UCSD-AML1 (cell line): ENCODE measurements at regions not wholly inside any gene's neighbourhood (a gene's known extent, or its start where the extent isn't known, plus 50 kb on each side); places are given as distances from the start of the nearest gene placed in this dataset.

ENCODE experiments used
- DNase-seq: peaks from one replicate; lab custom pipeline; 2025; ENCODE audit not compliant: unreplicated experiment; lab: John Stamatoyannopoulos, UW

DNA sequence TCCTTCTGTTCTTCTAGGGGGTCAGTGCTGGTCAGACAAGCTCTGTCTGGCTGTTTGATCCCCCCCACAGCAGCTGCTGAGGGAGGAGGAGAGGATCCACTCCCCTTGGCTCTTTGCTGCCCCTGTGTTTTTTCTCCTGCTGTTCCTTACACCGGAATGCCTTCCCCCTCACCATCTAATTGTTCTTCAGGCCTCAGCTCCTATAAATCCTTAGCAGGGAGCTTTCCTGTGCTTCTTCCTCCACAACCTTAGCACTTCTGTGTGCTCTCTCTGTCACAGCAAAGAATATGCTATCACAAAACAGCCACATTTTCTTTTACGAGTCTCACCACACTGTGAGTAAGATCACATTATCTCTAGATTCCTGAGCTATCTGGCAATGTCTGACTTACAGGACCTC, 196.6 kb downstream of the OTOR start:
- DNase-seq = no peak

DNA sequence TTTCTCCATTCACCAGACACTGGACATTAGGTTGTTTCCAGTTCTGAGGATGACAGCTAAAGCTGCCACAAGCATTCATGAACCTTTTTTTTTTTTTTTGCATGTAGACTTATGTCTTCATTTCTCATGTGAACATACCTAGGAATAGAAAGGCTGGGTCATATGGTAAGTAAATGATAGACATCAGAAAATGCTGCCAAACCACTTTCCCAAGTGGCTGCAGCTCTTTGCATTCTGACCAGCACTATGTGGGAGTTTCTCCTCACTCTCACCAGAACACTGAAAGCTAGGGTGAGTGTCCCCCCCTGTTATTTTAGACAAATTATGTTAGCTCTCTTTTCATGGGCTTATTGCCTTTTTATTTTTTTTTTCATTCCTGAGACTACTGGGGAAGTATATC, 197.5 kb downstream of the OTOR start:
- no peak for DNase-seq

DNA sequence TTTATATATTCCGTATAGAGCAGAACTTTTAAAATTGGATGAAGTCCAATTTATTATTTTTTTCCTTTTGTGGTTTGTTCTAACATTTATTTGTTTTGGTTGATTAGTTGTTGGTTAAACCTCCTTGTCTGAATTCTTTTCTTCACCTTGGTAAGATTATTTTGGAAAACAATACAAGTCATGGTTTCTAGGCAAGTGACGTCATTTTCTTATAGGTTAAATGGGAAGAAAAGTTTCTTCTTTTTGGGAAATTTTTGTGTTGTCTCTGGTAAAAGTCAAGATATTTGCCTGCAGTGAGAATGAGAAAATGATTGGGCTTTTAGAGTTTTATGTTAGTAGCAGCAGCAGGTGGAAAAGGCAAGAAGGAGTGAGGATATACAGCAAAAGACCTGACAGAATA, 197.9 kb downstream of the OTOR start:
- no peak for DNase-seq

DNA sequence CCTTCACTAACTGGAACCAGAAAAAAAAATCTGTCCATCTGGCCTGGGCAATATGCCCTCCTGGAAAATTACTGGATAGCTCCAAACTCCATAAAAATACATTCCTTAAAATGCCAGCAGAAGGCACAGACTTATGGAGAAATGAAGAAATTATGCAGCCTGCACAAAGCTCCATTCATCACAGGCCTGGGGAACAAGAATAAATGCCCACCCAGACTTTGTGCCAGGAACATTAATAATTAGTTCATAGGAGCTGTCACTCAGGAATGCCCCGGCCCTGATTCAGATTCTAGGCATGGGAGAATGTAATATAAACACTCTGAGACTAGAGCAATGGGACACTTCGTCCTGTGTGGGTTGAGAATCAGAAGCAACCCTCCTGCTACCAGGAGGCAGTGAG, 199.3 kb downstream of the OTOR start:
- DNase-seq = no peak

DNA sequence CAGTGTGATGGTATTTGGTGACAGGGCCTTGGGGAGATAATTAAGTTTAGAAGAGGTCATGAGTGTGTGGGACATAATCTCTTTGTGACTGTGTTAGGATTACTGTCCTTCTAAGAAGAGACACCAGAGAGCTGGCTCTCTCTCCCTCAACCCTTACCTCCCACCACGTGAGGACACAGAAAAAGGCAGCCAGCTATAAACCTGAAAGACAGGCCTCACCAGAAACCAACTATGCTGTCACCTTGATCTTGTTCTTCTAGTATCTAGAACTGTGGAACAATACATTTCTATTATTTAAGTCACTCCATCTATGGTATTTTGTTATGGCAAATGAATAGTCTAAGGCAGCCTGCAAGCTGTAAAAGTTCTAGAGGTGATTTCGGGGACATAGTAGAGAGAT, 203.7 kb downstream of the OTOR start:
- no peak for DNase-seq

DNA sequence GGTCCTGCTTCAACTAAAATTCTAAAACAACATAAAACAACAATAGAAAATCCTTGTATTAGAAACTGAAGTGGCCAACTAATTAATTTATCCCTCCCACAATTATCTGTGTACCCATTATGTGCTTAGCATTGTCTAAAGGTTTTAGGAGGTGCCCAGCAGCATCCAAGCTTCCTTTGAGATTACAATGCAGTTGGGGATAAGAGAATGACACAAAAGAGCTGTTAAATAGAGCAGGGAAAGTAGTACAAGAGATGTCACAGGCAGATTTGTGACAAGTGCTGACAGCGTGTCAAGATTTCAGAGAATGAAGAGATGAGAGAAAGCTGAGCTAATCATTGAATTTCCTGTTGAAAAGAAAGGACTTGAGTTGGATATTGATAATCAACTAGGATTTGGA, 204.8 kb downstream of the OTOR start:
- DNase-seq = no peak

DNA sequence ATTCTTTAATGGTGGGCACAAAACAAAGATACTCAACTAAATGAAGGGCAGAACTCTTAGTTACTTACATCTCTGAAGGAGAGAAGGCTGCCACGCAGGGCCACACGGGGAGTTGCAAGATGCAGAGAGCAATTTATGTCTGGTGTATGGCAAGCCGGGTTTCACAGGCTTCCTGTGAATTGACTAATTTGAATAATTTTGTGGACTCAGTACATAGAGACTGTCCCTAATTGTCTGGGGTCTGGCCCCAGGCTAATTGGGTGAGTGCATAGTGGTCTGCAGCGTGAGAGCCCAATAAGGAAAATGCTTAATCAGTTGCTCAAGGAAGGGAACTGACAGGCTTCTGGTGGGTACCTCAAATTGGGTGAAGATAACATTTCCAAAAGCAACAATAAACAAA, 205.7 kb downstream of the OTOR start:
- no peak for DNase-seq

DNA sequence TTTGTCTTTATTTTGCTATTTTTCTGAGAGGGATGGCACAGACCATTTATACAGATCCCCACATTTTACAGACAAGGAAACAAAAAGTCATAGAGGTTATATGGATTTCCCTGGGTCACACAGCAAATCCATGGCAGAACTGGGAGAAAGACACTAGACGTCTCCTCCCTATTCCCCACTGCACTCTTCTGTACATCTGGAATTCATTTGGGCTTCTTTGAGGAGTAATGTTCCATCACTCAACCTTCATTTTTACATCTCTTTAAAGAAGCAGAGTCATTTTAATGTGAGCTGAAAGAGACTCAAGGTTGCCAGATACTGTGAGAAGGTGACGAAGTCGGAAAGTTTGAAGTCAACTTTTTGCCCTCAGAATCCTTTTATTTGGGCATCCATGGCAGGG, 207.3 kb downstream of the OTOR start:
- DNase-seq = no peak

DNA sequence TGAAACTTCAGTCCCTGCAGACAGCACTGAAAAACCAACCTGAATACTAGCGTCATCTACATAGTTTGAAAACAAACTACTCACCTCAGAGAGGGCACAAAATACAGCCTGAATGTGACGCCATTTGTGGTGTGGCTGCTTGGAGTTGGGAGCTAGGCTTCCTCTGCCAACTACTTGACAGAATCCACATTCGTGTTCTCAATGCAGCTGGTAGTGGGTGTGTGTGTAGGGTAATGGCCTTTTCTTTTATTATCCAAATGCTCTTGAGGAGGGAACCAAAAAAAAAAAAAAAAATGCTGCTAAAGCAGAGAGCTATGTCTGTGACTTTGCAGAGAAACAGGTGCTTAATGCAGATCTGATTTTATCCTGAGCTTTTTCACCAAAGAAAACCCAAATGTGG, 207.8 kb downstream of the OTOR start:
- no peak for DNase-seq

DNA sequence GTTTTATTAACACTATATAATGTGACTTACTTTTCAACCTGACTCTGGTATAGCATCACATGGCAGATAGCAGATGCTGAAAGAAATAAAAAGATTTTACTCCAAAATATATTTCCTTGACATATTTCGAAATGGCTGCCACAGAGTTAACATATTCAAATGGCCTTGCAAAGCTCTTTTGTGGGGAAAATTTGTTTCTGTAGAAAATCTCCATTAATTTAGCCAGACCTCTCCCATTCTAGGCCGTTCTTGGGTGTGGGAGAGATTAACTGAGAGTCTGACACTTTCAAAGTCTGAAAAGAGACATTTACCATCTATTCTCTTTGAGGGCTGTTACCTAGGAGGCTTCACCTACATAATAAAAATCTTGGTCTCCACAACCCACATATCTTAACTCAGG, 217.2 kb downstream of the OTOR start:
- DNase-seq = no peak

DNA sequence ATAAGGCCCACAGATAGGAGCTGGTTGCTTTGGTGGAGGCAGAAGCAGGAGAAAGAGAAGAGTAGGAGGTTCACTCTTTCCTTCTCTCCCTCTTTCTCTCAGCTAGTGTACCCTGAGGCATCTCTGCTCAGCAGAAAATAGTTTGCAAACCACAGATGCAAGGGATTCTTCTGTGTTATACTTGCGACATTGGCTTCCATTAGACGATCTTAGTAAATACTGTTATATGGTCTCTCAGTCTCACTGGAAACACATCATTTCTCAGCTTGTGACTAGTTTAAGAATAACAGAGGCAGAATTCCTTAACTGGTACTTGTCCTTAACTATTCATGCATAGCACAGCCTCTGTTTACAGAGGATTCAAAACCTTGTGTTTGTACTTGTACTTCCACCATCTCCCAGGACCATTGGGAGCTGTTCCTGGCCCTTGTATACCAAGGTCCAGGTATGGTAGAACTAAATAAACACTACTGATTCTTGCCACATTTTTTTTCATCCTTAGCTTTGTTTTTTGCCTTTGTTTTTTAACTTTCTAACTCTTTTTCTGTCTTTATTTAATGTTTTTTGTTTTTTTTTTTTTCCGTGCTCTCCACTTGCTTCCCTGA, 218.2 kb downstream of the OTOR start:
- no peak for DNase-seq

DNA sequence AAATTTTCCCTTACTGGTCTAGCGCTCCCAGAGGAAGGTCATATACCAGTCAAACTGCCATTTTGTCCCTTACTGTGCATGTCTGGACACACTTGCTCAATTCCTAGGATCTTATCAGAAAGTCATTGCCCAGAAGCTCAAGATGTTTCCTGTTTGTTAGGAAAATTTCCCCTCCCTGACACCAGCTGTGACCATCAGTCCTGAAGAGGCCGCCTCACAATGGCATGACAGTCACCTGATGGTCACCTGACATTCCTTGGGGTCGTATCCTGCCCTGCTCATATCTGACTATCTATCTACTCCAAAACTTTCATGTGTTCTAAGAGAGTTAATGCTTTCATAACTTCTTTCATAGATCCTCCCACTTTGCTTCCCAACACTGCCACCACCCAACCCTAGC, 219.9 kb downstream of the OTOR start:
- no peak for DNase-seq

DNA sequence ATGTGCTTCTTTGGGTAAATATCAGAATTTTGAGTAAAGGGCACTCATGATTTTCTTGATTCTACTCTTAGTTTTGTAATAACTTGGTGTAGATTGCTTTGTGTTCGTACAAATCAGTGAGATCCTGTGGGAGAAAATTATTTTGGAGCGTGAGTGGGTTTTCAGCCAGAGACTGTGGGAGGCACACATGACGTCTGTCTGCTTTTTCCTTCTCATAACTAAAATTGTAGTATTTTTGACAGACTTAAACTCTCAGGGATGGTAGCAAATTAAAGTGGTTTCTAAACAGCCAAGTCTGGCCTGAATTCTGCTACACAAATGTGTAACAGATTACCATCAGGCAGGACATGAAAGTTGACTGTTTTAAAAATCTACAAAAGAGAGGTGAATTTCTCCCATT, 222.6 kb downstream of the OTOR start:
- DNase-seq = no peak

DNA sequence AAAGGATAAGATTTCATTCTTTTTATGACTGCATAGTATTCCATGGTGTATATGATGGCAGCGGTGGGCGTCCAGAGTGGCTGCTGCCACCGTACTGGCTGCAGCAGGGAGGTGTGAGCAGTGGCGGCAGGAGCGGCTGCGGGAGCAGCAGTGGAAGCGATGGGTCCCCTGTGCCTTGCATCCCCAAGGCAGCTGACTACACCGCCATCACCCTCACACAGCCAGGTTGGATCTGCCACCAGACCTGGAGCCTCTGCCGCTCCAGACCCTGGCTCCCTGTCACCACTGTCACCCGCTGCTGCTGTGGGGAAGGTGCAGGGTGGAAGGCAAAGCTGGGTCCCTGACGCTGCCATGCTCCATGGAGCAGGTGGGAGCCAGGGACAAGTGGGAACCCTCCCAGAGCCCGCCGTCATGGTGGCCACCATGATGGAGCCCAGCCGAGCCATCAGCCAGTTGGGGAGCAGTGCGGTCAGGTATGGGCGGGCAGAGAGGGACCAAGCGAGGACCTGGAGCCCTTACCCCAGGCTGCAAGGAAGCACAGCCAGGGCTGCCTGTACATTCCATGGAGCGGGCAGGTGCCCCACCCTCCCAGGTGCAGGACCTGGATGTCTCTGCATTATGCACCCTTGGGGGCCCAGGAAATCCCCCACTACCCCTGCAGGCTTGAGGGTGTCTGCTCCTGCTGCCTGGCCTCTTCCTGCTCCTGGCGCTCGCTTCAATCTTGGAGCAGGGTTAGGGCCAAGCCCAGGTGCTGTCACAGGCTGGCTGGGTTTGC, 226.1 kb downstream of the OTOR start:
- no peak for DNase-seq

DNA sequence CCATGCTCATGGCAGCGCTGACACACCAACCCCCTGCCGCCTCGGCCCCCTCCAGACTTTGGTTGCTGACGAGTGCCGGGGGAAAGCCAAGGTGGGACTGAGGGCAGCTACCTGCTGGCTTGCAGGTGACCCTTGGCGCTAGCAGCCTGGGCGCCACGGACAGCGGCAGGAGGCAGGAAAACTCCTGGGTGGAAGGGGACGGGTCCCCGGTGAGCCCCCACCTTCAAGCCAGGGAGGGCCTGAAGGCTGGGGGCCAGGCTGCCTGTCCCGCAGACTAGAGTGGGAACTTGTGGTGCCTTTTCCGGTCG, 226.7 kb downstream of the OTOR start:
- no peak for DNase-seq

DNA sequence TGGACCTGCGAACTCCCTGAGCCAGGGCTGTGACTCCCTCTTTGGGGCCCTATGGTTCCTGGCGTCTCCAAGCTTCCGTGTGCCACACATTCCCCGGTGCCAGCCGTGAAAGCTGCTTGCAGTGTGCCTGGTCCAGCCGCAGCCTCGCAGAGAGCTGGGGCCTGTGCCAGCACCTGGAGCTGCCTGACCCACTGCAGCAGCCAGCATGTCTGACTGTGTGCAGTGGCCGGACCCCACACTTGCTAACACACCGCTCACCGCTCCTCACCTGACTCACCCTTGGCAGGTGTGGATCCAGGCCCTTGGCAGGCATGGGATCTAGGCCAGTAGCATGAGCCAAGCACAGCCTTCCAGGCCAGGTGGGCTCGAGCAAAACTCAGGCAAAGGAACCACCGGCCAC, 227.5 kb downstream of the OTOR start:
- no peak for DNase-seq

DNA sequence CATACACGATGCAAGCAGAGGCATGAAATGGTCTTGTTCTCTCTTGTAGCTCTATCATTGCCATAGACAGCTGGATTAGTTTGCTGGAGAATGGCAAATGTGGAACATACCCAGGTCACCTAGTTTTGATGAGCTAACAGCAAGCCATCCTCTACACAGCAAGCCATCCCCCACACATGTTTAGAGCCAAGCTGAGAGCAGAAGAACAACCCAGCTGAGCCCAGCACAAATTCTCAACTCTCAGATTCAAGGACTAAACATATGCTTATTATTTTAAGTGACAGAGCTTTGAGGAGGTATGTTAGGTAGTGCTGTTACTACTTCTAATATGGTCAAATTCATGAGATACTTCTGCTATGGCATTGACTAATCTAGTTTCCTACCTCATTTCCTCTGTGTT, 230.3 kb downstream of the OTOR start:
- DNase-seq = no peak

DNA sequence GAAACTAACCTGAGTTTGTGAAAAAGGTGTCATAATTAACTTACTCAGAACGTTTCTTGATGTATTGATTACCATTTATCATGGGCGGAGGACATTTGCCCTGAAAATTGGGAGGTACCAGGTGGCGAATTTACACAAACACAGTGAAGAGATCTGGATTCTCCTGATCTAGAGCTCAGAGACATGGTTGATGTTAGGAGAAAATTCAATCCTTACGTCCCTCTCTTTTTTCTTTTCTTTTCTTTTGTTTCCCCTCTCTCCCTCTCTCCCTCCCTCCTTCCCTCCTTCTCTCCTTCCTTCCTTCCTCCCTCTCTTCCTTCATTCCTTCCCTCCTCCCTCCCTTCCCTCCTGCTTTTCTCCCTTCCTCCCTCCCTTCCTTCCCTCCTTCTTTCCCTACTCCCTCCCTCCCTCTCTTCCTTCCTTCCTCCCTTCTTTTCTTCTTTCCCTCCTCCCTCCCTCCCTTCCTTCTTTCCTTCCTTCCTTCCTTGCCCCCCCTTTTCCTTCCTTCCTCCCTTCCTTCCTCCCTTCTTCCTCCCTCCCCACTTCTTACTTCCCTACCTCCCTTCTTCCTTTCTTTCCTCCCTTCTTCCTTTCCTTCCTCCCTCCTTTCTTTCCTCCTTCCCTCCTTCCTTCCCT, 234.1 kb downstream of the OTOR start:
- no peak for DNase-seq

DNA sequence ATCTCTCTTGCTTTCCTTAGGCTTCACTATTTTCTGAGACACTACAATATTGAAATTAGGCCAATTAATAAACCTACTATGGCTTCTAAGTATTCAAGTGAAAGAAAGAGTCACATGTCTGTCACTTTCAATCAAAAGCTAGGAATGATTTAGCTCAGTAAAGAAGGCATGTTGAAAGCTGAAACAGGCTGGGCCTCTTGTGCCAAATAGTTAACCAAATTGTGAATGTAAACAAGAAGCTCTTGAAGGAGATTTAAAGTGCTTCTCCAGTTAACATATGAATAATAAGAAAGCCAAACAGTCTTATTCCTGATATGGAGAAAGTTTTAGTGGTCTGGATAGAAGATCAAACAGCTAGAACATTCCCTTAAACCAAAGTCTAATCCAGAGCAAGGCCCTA, 236.3 kb downstream of the OTOR start:
- DNase-seq = no peak

DNA sequence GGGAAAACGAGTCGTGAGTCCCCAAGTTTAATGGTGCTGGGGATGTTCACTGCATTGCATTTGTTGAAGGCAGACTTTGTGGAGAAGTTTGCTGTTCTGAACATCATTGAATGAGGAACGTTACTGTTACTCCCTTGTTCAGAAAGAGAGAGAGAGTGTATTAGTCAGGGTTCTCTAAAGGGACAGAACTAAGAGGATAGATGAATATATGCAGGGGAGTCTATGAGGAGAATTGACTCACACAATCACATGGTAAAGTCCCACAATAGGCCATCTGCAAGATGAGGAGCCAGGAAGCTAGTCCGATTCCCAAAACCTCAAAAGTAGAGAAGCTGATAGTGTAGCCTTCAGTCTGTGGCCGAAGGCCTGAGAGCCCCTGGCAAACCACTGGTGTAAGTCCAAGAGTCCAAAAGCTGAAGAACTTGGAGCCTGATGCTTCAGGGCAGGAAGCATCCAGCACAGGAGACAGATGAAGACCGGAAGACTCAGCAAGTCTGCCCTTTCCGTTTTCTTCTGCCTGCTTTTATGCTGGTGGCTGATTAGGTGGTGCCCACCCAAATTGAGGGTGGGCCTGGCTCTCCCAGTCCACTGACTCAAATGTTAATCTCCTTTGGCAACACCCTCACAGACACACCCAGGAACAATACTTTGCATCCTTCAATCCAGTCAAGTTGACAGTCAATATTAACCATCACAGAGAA, 223.5 kb upstream of the PCSK2 start:
- DNase-seq = no peak

DNA sequence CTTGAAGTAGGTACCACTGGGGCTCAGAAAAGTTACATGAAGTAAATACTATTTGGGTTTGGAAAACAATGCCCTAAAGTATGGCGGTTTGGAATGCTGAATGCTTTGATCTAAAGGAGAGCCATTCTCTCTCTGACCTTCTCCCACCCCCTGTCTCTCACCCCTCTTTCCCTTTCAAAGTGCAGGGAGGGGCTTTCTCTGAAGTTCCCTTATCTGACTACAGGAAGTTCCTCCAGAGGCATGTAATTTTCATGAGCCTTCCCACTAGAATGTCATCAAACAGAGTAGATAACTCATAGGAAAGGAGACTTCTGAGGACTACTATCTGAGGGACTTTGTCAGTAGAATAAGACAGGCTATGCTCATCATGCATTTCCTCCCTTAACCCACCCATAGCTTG, 216.7 kb upstream of the PCSK2 start:
- no peak for DNase-seq

DNA sequence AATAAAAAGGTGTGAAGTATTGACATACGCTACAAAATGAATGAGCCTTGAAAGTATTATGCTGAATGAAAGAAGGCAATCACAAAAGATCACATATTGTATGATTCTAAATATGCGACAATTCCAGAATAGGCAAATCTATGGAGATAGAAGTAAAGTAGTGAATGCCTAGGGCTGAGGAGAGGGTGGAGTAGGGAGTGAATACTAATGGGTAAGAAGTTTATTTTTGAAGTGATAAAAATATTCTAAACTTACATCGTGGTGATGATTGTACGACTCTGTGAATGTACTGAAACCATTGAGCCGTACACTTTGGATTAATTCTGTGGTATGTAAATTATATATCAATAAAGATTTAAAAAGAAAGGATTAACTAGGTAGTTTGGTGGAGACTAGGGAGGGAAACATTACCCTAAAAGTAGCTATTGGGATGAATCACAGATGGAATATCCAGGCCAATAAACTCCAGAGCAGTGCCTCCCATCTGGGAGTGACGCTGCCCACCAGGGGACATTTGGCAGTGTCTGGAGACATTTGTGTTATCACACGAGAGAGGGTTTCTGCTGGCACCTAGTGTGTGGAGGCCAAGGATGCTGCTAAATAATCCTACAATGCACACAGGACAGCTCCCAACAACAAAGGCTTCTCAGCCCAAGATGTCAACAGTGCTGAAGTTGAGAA, 214.2 kb upstream of the PCSK2 start:
- no peak for DNase-seq
